NT2/D1 (cell line): ENCODE measurements at regions not wholly inside any gene's neighbourhood (a gene's known extent, or its start where the extent isn't known, plus 50 kb on each side); places are given as distances from the start of the nearest gene placed in this dataset.

Source experiments
- DNase-seq: peaks from one replicate; pipeline ENCODE4 v3.0.0-alpha.2; 2011; ENCODE audit warnings: low read depth, low spot score
- H3K27me3 ChIP-seq: 2 replicates; pipeline ENCODE4 v1.6.0; 2011; ENCODE audit warnings: mild to moderate bottlenecking; ENCODE audit not compliant: insufficient read length, insufficient read depth
- H3K36me3 ChIP-seq: 2 replicates; pipeline ENCODE4 v1.6.1; 2011; ENCODE audit warnings: mild to moderate bottlenecking, low read length, mixed read lengths; ENCODE audit not compliant: insufficient read depth, insufficient read length
- H3K4me1 ChIP-seq: 2 replicates; pipeline ENCODE4 v1.5.1; 2011; ENCODE audit not compliant: insufficient read depth, insufficient read length
- H3K4me3 ChIP-seq: 2 replicates; pipeline ENCODE4 v1.5.1; 2011; ENCODE audit warnings: low read depth; ENCODE audit not compliant: insufficient read length
- H3K9ac ChIP-seq: 2 replicates; pipeline ENCODE4 v1.6.0; 2011; ENCODE audit warnings: low read depth; ENCODE audit not compliant: insufficient read length
- H3K9me3 ChIP-seq: 2 replicates; pipeline ENCODE4 v1.5.1; 2011; ENCODE audit warnings: mild to moderate bottlenecking, low read length; ENCODE audit not compliant: insufficient read depth
- SUZ12 ChIP-seq: IDR thresholded peaks from 2 replicates; pipeline ENCODE4 v1.6.1; 2011; ENCODE audit not compliant: insufficient read length, insufficient read depth; ENCODE audit errors: extremely low read depth
- YY1 ChIP-seq: IDR thresholded peaks from 2 replicates; pipeline ENCODE4 v1.6.1; 2011; ENCODE audit not compliant: insufficient read length, insufficient read depth
- ZNF274 ChIP-seq: IDR thresholded peaks from 2 replicates; pipeline ENCODE4 v1.6.1; 2011; ENCODE audit warnings: mild to moderate bottlenecking, low read depth, low read length

GRCh38 chr9:79193001-79193400 is 378.8 kb upstream of the TLE4 start:
- DNase-seq: no peak
- Histone ChIP-seq H3K4me3 (no peak overlapping the region), H3K9ac (no peak overlapping the region), H3K27me3 (no peaks in the 10 kb centered on the region), H3K4me1 (no peaks in the 10 kb centered on the region), H3K9me3 (no peaks in the 10 kb centered on the region), H3K36me3 (no peaks in the 10 kb centered on the region)
- TF ChIP-seq YY1 (no peak), SUZ12 (no peak), ZNF274 (no peak)

GRCh38 chr9:79193501-79194223 is 378.1 kb upstream of the TLE4 start:
- Histone ChIP-seq H3K9ac (no peak overlapping the region), H3K4me3 (no peak overlapping the region), H3K36me3 (no peaks in the 10 kb centered on the region), H3K9me3 (no peaks in the 10 kb centered on the region), H3K27me3 (no peaks in the 10 kb centered on the region), H3K4me1 (no peaks in the 10 kb centered on the region)
- no peak for DNase-seq
- TF ChIP-seq ZNF274 (no peak), SUZ12 (no peak), YY1 (no peak)

GRCh38 chr9:79195879-79196278 is 375.9 kb upstream of the TLE4 start:
- DNase-seq: no peak

GRCh38 chr9:79196606-79197005 is 375.2 kb upstream of the TLE4 start:
- DNase-seq: no peak
- TF ChIP-seq YY1: no peak
- TF ChIP-seq ZNF274: no peak
- TF ChIP-seq SUZ12: no peak
- no peaks in the 10 kb centered on the region for H3K9me3 ChIP-seq
- no peaks in the 10 kb centered on the region for H3K36me3 ChIP-seq
- no peaks in the 10 kb centered on the region for H3K4me1 ChIP-seq
- H3K9ac ChIP-seq: no peak overlapping the region
- H3K4me3 ChIP-seq: no peak overlapping the region
- H3K27me3 ChIP-seq: no peaks in the 10 kb centered on the region

More at GRCh38 chr9:79195879-79196278, 375.9 kb upstream of the TLE4 start:
- H3K27me3 ChIP-seq: no peaks in the 10 kb centered on the region
- H3K4me3 ChIP-seq: no peak overlapping the region
- no peaks in the 10 kb centered on the region for H3K9me3 ChIP-seq
- no peak for TF ChIP-seq ZNF274
- TF ChIP-seq SUZ12: no peak
- no peak for TF ChIP-seq YY1
- H3K36me3 ChIP-seq: no peaks in the 10 kb centered on the region
- H3K9ac ChIP-seq: no peak overlapping the region
- no peaks in the 10 kb centered on the region for H3K4me1 ChIP-seq

- no peak for TF ChIP-seq ZNF274
- TF ChIP-seq SUZ12: no peak
- TF ChIP-seq YY1: no peak
- Histone ChIP-seq H3K9ac (no peak overlapping the region), H3K4me3 (no peak overlapping the region), H3K4me1 (no peaks in the 10 kb centered on the region), H3K27me3 (no peaks in the 10 kb centered on the region), H3K9me3 (no peaks in the 10 kb centered on the region), H3K36me3 (no peaks in the 10 kb centered on the region)
- no peak for DNase-seq
Measured at GRCh38 chr9:79200336-79200735, 371.4 kb upstream of the TLE4 start.

- DNase-seq: no peak
- TF ChIP-seq ZNF274 (no peak), YY1 (no peak), SUZ12 (no peak)
- Histone ChIP-seq H3K36me3 (no peaks in the 10 kb centered on the region), H3K9me3 (no peaks in the 10 kb centered on the region), H3K27me3 (no peaks in the 10 kb centered on the region), H3K4me1 (no peaks in the 10 kb centered on the region), H3K4me3 (no peak overlapping the region), H3K9ac (no peak overlapping the region)
Measured at GRCh38 chr9:79201636-79202035, 370.1 kb upstream of the TLE4 start.

GRCh38 chr9:79208791-79209396 is 362.9 kb upstream of the TLE4 start:
- H3K4me1 ChIP-seq: no peaks in the 10 kb centered on the region
- no peaks in the 10 kb centered on the region for H3K9me3 ChIP-seq
- no peaks in the 10 kb centered on the region for H3K36me3 ChIP-seq
- no peak overlapping the region for H3K4me3 ChIP-seq
- DNase-seq: peak; percentile 5
- H3K9ac ChIP-seq: no peak overlapping the region
- no peaks in the 10 kb centered on the region for H3K27me3 ChIP-seq
- TF ChIP-seq SUZ12 (no peak), ZNF274 (no peak), YY1 (no peak)
